ENCODE measurements at regions not wholly inside any gene's neighbourhood (a gene's known extent, or its start where the extent isn't known, plus 50 kb on each side); places are given as distances from the start of the nearest gene placed in this dataset.

GRCh38 chr18:38483326-38483725, 917.7 kb upstream of the CELF4 start:
- no peak for DNase-seq
- no peaks in the 10 kb centered on the region for H3K36me3 ChIP-seq
- intact Hi-C loops (cut with DNase I; ENCODE audit: low total_unique reads), result no loop called here
- no peaks in the 10 kb centered on the region for H3K4me1 ChIP-seq
- WGBS, 5 donors, result 71 to 83% (median 74%) methylated on average over 5 of the region's 5 CpGs
- H3K27me3 ChIP-seq (replicated peaks in 1 of 7), result no peaks in the 10 kb centered on the region
- H3K27ac ChIP-seq, result no peak overlapping the region
- TF ChIP-seq POLR2AphosphoS5 (IDR thresholded peaks at IDR 0.05) (no peak), CTCF (IDR thresholded peaks at IDR 0.05 in 8 of 11, conservative IDR thresholded peaks at IDR 0.05 in 3 of 11) (no peak), POLR2A (IDR thresholded peaks at IDR 0.05) (no peak)
- H3K9me3 ChIP-seq, result peaks cover 0 to 17% (median 14%) of the 10 kb centered on the region in 8 donors
- no peak overlapping the region for H3K4me3 ChIP-seq

- TF ChIP-seq POLR2A (IDR thresholded peaks at IDR 0.05), result no peak
- no peak for TF ChIP-seq POLR2AphosphoS5 (IDR thresholded peaks at IDR 0.05)
- no peak for TF ChIP-seq CTCF (IDR thresholded peaks at IDR 0.05 in 8 of 11, conservative IDR thresholded peaks at IDR 0.05 in 3 of 11)
- Histone ChIP-seq H3K27me3 (replicated peaks in 1 of 7) (no peaks in the 10 kb centered on the region), H3K4me3 (no peak overlapping the region), H3K27ac (no peak overlapping the region), H3K9me3 (peaks cover 0 to 24% (median 14%) of the 10 kb centered on the region in 8 donors), H3K36me3 (no peaks in the 10 kb centered on the region), H3K4me1 (no peaks in the 10 kb centered on the region)
- no peak for DNase-seq
- WGBS, 5 donors, result 33 to 59% (median 40%) methylated on average over 5 of the region's 5 CpGs
- intact Hi-C loops (cut with DNase I; ENCODE audit: low total_unique reads), result no loop called here
These were observed 916.0 kb upstream of the CELF4 start for GRCh38 chr18:38481576-38481975.

- TF ChIP-seq POLR2A (IDR thresholded peaks at IDR 0.05) (no peak), POLR2AphosphoS5 (IDR thresholded peaks at IDR 0.05) (no peak), CTCF (IDR thresholded peaks at IDR 0.05 in 8 of 11, conservative IDR thresholded peaks at IDR 0.05 in 3 of 11) (no peak)
- DNase-seq, result no peak
- Histone ChIP-seq H3K4me3 (no peak overlapping the region), H3K36me3 (no peaks in the 10 kb centered on the region), H3K9me3 (peaks cover 0 to 26% (median 14%) of the 10 kb centered on the region in 8 donors), H3K4me1 (no peaks in the 10 kb centered on the region), H3K27me3 (replicated peaks in 1 of 7) (no peaks in the 10 kb centered on the region), H3K27ac (no peak overlapping the region)
- WGBS, 5 donors, result 61 to 78% (median 71%) methylated on average over 2 of the region's 2 CpGs
- intact Hi-C loops (cut with DNase I; ENCODE audit: low total_unique reads), result no loop called here
These were observed 910.1 kb upstream of the CELF4 start for GRCh38 chr18:38475686-38476085.

GRCh38 chr18:38473535-38473934, 907.9 kb upstream of the CELF4 start:
- no peak overlapping the region for H3K27ac ChIP-seq
- no peak for TF ChIP-seq CTCF (IDR thresholded peaks at IDR 0.05 in 8 of 11, conservative IDR thresholded peaks at IDR 0.05 in 3 of 11)
- TF ChIP-seq POLR2A (IDR thresholded peaks at IDR 0.05), result no peak
- TF ChIP-seq POLR2AphosphoS5 (IDR thresholded peaks at IDR 0.05), result no peak
- DNase-seq, result no peak
- intact Hi-C loops (cut with DNase I; ENCODE audit: low total_unique reads), result no loop called here
- peaks cover 0 to 12% (median under 1%) of the 10 kb centered on the region in 8 donors for H3K9me3 ChIP-seq
- no peaks in the 10 kb centered on the region for H3K27me3 ChIP-seq (replicated peaks in 1 of 7)
- no peaks in the 10 kb centered on the region for H3K36me3 ChIP-seq
- H3K4me1 ChIP-seq, result no peaks in the 10 kb centered on the region
- no peak overlapping the region for H3K4me3 ChIP-seq
- WGBS, 5 donors, result 53 to 79% (median 71%) methylated on average over 2 of the region's 2 CpGs
